HCT116 (cell line): ENCODE measurements at regions not wholly inside any gene's neighbourhood (a gene's known extent, or its start where the extent isn't known, plus 50 kb on each side); places are given as distances from the start of the nearest gene placed in this dataset.
A peak's percentile ranks its signal among the peaks of the same experiment; 100 is the strongest.

Experiments
- ATAC-seq: fragments of 200-7000 bp; cut with Tn5 transposase; 2 replicates; pipeline ENCODE4 v1.9.1; 2020; ENCODE audit warnings: mild to moderate bottlenecking, moderate library complexity
- BruUV-seq: library from RNA; stranded (reverse); fragments of 400-500 nt; replicated peaks from 2 replicates; lab custom pipeline; 2021; lab: Mats Ljungman, UMichigan
- CTCF ChIA-PET: fragments of 300-600 bp; sonication (Branson Sonifier 250); formaldehyde crosslinking; loops from one replicate; lab custom pipeline; 2021; ENCODE audit warnings: antibody characterized with exemption; lab: Charles Lee
- POLR2A ChIA-PET: fragments of 300-600, 350-600 bp; sonication (Branson Sonifier 250); formaldehyde crosslinking; loops from one replicate; lab custom pipeline; 2021; ENCODE audit warnings: antibody characterized with exemption; lab: Charles Lee
- RAD21 ChIA-PET, 2 experiments: fragments of 300-600 bp; sonication (Branson Sonifier 250); formaldehyde crosslinking; loops; one replicate each; lab custom pipeline; 2023; ENCODE audit warnings: low total read pairs in 2 of 2; ENCODE audit not compliant: uncharacterized antibody in 2 of 2, unreplicated experiment in 2 of 2, low non-redundant PET in 1 of 2; lab: Charles Lee
- DNase-seq: peaks from one replicate; pipeline ENCODE4 v3.0.0-alpha.2; 2010; ENCODE audit warnings: low read depth, low spot score
- H2AFZ ChIP-seq: fragments of 200-600 bp; shearing (Covaris generic), sonication (generic); 2 replicates; pipeline ENCODE4 v1.6.1; 2017; ENCODE audit warnings: low read depth, mixed run types, mixed read lengths, antibody characterized with exemption, low read length; ENCODE audit not compliant: poor library complexity, severe bottlenecking
- H3K27ac ChIP-seq: 2 replicates; pipeline ENCODE4 v1.5.1; 2012; ENCODE audit warnings: low read depth, low read length
- H3K27me3 ChIP-seq: fragments of 200-600 bp; sonication (generic); 2 replicates; pipeline ENCODE4 v1.6.1; 2016; ENCODE audit warnings: mixed run types, low read length, mixed read lengths; ENCODE audit not compliant: insufficient read depth
- H3K36me3 ChIP-seq, 2 experiments: fragments of 200-500 bp in 1 of 2; fragments of 200-600 bp in 1 of 2; sonication (Bioruptor generic) in 1 of 2; sonication (generic) in 1 of 2; 2 replicates each; pipeline versions ENCODE4 v1.5.1 to v1.6.1; 2014 to 2016; ENCODE audit warnings: low read length in 2 of 2, inconsistent platforms in 1 of 2, mixed read lengths in 1 of 2, mixed run types in 1 of 2; ENCODE audit not compliant: insufficient read depth in 2 of 2, control insufficient read depth in 1 of 2
- H3K4me1 ChIP-seq, 2 experiments: fragments of 200-600 bp in 1 of 2; sonication (generic) in 1 of 2; 2 replicates each; pipeline versions ENCODE4 v1.5.1 to v1.6.1; 2012 to 2017; ENCODE audit warnings: low read length in 2 of 2, inconsistent platforms in 1 of 2, mild to moderate bottlenecking in 1 of 2, mixed read lengths in 1 of 2, mixed run types in 1 of 2, moderate library complexity in 1 of 2; ENCODE audit not compliant: insufficient read depth in 2 of 2, control insufficient read depth in 1 of 2
- H3K4me2 ChIP-seq: fragments of 200-600 bp; sonication (generic); 2 replicates; pipeline ENCODE4 v1.6.1; 2017; ENCODE audit warnings: mixed run types, low read length, mixed read lengths
- H3K4me3 ChIP-seq, 2 experiments: fragments of 200-600 bp in 1 of 2; sonication (generic) in 1 of 2; replicated peaks in 1 of 2; 2 replicates each; pipeline ENCODE4 v1.5.1; 2011 to 2016; ENCODE audit warnings: low read length in 2 of 2, control low read depth in 1 of 2, low read depth in 1 of 2, mild to moderate bottlenecking in 1 of 2, mixed read lengths in 1 of 2, mixed run types in 1 of 2
- H3K79me2 ChIP-seq: fragments of 200-600 bp; sonication (generic); 2 replicates; pipeline ENCODE4 v1.6.1; 2017; ENCODE audit warnings: mild to moderate bottlenecking, mixed run types, low read length, moderate library complexity, mixed read lengths; ENCODE audit not compliant: insufficient read depth
- H3K9ac ChIP-seq: fragments of 200-600 bp; sonication (generic); 2 replicates; pipeline ENCODE4 v1.6.1; 2016; ENCODE audit warnings: low read length, mixed read lengths
- H3K9me2 ChIP-seq: fragments of 200-600 bp; sonication (generic), shearing (Covaris generic); 2 replicates; pipeline ENCODE4 v1.6.1; 2017; ENCODE audit warnings: mixed run types, mild to moderate bottlenecking, moderate library complexity; ENCODE audit not compliant: insufficient read depth
- H3K9me3 ChIP-seq, 2 experiments: fragments of 200-500 bp in 1 of 2; fragments of 200-600 bp in 1 of 2; sonication (Bioruptor generic) in 1 of 2; sonication (generic) in 1 of 2; 2 replicates each; pipeline ENCODE4 v1.6.1; 2014 to 2017; ENCODE audit warnings: low read length in 2 of 2, mixed read lengths in 2 of 2, inconsistent platforms in 1 of 2, low read depth in 1 of 2, mild to moderate bottlenecking in 1 of 2, mixed run types in 1 of 2, moderate library complexity in 1 of 2; ENCODE audit not compliant: control insufficient read depth in 1 of 2, insufficient read depth in 1 of 2
- H4K20me1 ChIP-seq: fragments of 200-600 bp; sonication (generic), shearing (Covaris generic); 2 replicates; pipeline ENCODE4 v1.6.1; 2017; ENCODE audit warnings: mixed run types, mild to moderate bottlenecking, moderate library complexity; ENCODE audit not compliant: insufficient read depth
- ATF3 ChIP-seq: IDR thresholded peaks from 2 replicates; pipeline ENCODE4 v1.6.1; 2012
- CTCF ChIP-seq, 3 experiments: fragments of 200-600 bp in 1 of 3; sonication (generic) in 1 of 3; IDR thresholded peaks in 2 of 3; conservative IDR thresholded peaks in 1 of 3; 2 replicates each; pipeline ENCODE4 v1.5.1; 2012 to 2017; ENCODE audit warnings: low read depth in 2 of 3, low read length in 2 of 3, antibody characterized with exemption in 1 of 3, borderline replicate concordance in 1 of 3, control low read depth in 1 of 3, mild to moderate bottlenecking in 1 of 3, mixed read lengths in 1 of 3, mixed run types in 1 of 3, moderate library complexity in 1 of 3; ENCODE audit not compliant: insufficient read depth in 1 of 3
- EGR1 ChIP-seq: IDR thresholded peaks from 2 replicates; pipeline ENCODE4 v1.6.1; 2012; ENCODE audit warnings: low read depth
- ELF1 ChIP-seq: IDR thresholded peaks from 2 replicates; pipeline ENCODE4 v1.6.1; 2012; ENCODE audit warnings: low read depth, borderline replicate concordance
- EZH2 ChIP-seq: fragments of 200-600 bp; sonication (generic); IDR thresholded peaks from 2 replicates; pipeline ENCODE4 v1.6.1; 2017; ENCODE audit warnings: antibody characterized with exemption, mixed run types
- MAX ChIP-seq: IDR thresholded peaks from 2 replicates; pipeline ENCODE4 v1.6.1; 2012
- RAD21 ChIP-seq: IDR thresholded peaks from 2 replicates; pipeline ENCODE4 v1.6.1; 2012; ENCODE audit warnings: low read depth, mild to moderate bottlenecking
- REST ChIP-seq: IDR thresholded peaks from 2 replicates; pipeline ENCODE4 v1.6.1; 2012; ENCODE audit warnings: low read depth
- SIN3A ChIP-seq: IDR thresholded peaks from 2 replicates; pipeline ENCODE4 v1.6.1; 2012; ENCODE audit warnings: low read depth
- SP1 ChIP-seq: IDR thresholded peaks from 2 replicates; pipeline ENCODE4 v1.6.1; 2012; ENCODE audit warnings: low read depth
- TCF7L2 ChIP-seq: IDR thresholded peaks from 2 replicates; pipeline ENCODE4 v1.7.0; 2011; ENCODE audit warnings: borderline replicate concordance, inconsistent platforms; ENCODE audit not compliant: insufficient read depth, insufficient read length; ENCODE audit errors: extremely low read depth
- YY1 ChIP-seq: IDR thresholded peaks from 2 replicates; pipeline ENCODE4 v1.6.1; 2011; ENCODE audit warnings: low read length, low read depth, moderate library complexity, mild to moderate bottlenecking; ENCODE audit not compliant: insufficient replicate concordance; ENCODE audit errors: extremely low read depth
- ZNF274 ChIP-seq: fragments of 200-500 bp; sonication (Bioruptor generic); IDR thresholded peaks from 2 replicates; pipeline ENCODE4 v1.6.1; 2014; ENCODE audit warnings: mild to moderate bottlenecking, low read depth, low read length, inconsistent platforms
- intact Hi-C: fragments of 100-400 bp; cut with micrococcal nuclease; formaldehyde crosslinking; loops from 2 replicates; pipeline ENCODE4 v1.10.0; 2022

- H3K9me2 ChIP-seq, result no peaks in the 10 kb centered on the region
- no peak overlapping the region for H3K4me2 ChIP-seq
- H3K4me1 ChIP-seq, result no peaks in the 10 kb centered on the region
- ChIA-PET POLR2A (no interaction called here), CTCF (no interaction called here), RAD21 (no interaction called here)
- ATAC-seq (peak; percentile 27; the same call in 1 of the 2 replicates), DNase-seq (no peak)
- H3K4me3 ChIP-seq, result no peak overlapping the region
- H3K36me3 ChIP-seq, result no peaks in the 10 kb centered on the region
- no peaks in the 10 kb centered on the region for H3K79me2 ChIP-seq
- TF ChIP-seq ZNF274 (no peak), CTCF (IDR thresholded peaks at IDR 0.05 in 2 of 3, conservative IDR thresholded peaks at IDR 0.05 in 1 of 3; ENCODE audit: borderline replicate concordance in 1 of 3, insufficient read depth in 1 of 3, low read depth in 2 of 3, low read length in 2 of 3) (peak in 1 of 3 experiments; percentile 9; a peak in 1 of 6 replicates), SP1 (no peak), EGR1 (no peak), YY1 (no peak), ATF3 (no peak), RAD21 (0 out of 2 replicates have a peak, but pooled peaks have one; percentile 11), ELF1 (no peak), TCF7L2 (no peak), REST (no peak), MAX (no peak), SIN3A (no peak), EZH2 (no peak)
- BruUV-seq, result no TSS peak
- no peaks in the 10 kb centered on the region for H3K27me3 ChIP-seq
- no peaks in the 10 kb centered on the region for H4K20me1 ChIP-seq
- H2AFZ ChIP-seq, result no peak overlapping the region
- intact Hi-C loops, result no loop called here
- no peak overlapping the region for H3K9ac ChIP-seq
- H3K9me3 ChIP-seq, result no peaks in the 10 kb centered on the region
- H3K27ac ChIP-seq, result no peak overlapping the region
Observed at GRCh38 chr9:89236955-89237573, 58.4 kb upstream of the SHC3 start.
